ENCODE measurements at regions not wholly inside any gene's neighbourhood (a gene's known extent, or its start where the extent isn't known, plus 50 kb on each side); places are given as distances from the start of the nearest gene placed in this dataset.
"Not testable (repeated sequence)": the region's sequence is repeated elsewhere in the genome, so short reads cannot be mapped to it uniquely, and the experiment has no call there.

GRCh38 chr17:72191921-72192799 is 71.3 kb downstream of the SOX9 start:
- POLR2A ChIA-PET = no interaction called here
- H3K27ac ChIP-seq (ENCODE audit: low read depth in 1 of 2, low read length in 2 of 2) = no peak overlapping the region

GRCh38 chr17:72192800-72193192 is 72.0 kb downstream of the SOX9 start:
- no peak overlapping the region for H3K27ac Mint-ChIP-seq
- Histone ChIP-seq H3K4me1 (ENCODE audit: insufficient read depth, low read length) (no peaks in the 10 kb centered on the region), H3K4me3 (ENCODE audit: low read length) (no peak overlapping the region), H3K9me3 (ENCODE audit: control insufficient read depth in 1 of 2, insufficient read depth in 1 of 2, low read length in 2 of 2) (peaks cover 5 to 22% of the 10 kb centered on the region in 2 experiments), H3K27ac (ENCODE audit: low read depth in 1 of 2, low read length in 2 of 2) (no peak overlapping the region), H3K27me3 (ENCODE audit: control insufficient read depth in 1 of 2, insufficient read depth in 2 of 2, low read length in 2 of 2) (no peaks in the 10 kb centered on the region), H3K36me3 (ENCODE audit: insufficient read depth, low read length) (no peaks in the 10 kb centered on the region)
- ATAC-seq (ENCODE audit: poor library complexity) = no peak
- POLR2A ChIA-PET = no interaction called here
- no peaks in the 10 kb centered on the region for H3K36me3 Mint-ChIP-seq (ENCODE audit: low read depth)
- no peak for DNase-seq
- no peaks in the 10 kb centered on the region for H3K27me3 Mint-ChIP-seq
- no peak for TF ChIP-seq CTCF (IDR thresholded peaks at IDR 0.05)
- peaks cover 5% of the 10 kb centered on the region for H3K9me3 Mint-ChIP-seq
- CTCF ChIA-PET = no interaction called here
- no peak overlapping the region for H3K4me3 Mint-ChIP-seq
- no peaks in the 10 kb centered on the region for H3K4me1 Mint-ChIP-seq (ENCODE audit: low read depth)
- intact Hi-C loops (cut with DNase I, micrococcal nuclease) = no loop called here

More at GRCh38 chr17:72191921-72192799, 71.3 kb downstream of the SOX9 start:
- no peaks in the 10 kb centered on the region for H3K4me1 ChIP-seq (ENCODE audit: insufficient read depth, low read length)
- H3K27me3 ChIP-seq (ENCODE audit: control insufficient read depth in 1 of 2, insufficient read depth in 2 of 2, low read length in 2 of 2) = no peaks in the 10 kb centered on the region
- Mint-ChIP-seq H3K27ac (no peak overlapping the region), H3K9me3 (peaks cover 4% of the 10 kb centered on the region), H3K4me1 (ENCODE audit: low read depth) (no peaks in the 10 kb centered on the region), H3K27me3 (no peaks in the 10 kb centered on the region), H3K4me3 (no peak overlapping the region), H3K36me3 (ENCODE audit: low read depth) (no peaks in the 10 kb centered on the region)
- TF ChIP-seq CTCF (IDR thresholded peaks at IDR 0.05) = no peak
- peaks cover under 1 to 26% of the 10 kb centered on the region in 2 experiments for H3K9me3 ChIP-seq (ENCODE audit: control insufficient read depth in 1 of 2, insufficient read depth in 1 of 2, low read length in 2 of 2)
- no peaks in the 10 kb centered on the region for H3K36me3 ChIP-seq (ENCODE audit: insufficient read depth, low read length)
- ATAC-seq (ENCODE audit: poor library complexity) (no peak), DNase-seq (no peak)
- intact Hi-C loops (cut with DNase I, micrococcal nuclease) = no loop called here
- CTCF ChIA-PET = no interaction called here
- no peak overlapping the region for H3K4me3 ChIP-seq (ENCODE audit: low read length)

- ATAC-seq (ENCODE audit: poor library complexity) = no peak
- peaks cover 5 to 26% of the 10 kb centered on the region in 2 experiments for H3K9me3 ChIP-seq (ENCODE audit: control insufficient read depth in 1 of 2, insufficient read depth in 1 of 2, low read length in 2 of 2)
- no peak for TF ChIP-seq CTCF (IDR thresholded peaks at IDR 0.05)
- H3K27ac ChIP-seq (ENCODE audit: low read depth in 1 of 2, low read length in 2 of 2) = no peak overlapping the region
- intact Hi-C loops (cut with DNase I, micrococcal nuclease) = no loop called here
- Mint-ChIP-seq H3K4me1 (ENCODE audit: low read depth) (no peaks in the 10 kb centered on the region), H3K27ac (no peak overlapping the region), H3K9me3 (peaks cover 5% of the 10 kb centered on the region), H3K27me3 (no peaks in the 10 kb centered on the region), H3K4me3 (no peak overlapping the region), H3K36me3 (ENCODE audit: low read depth) (no peaks in the 10 kb centered on the region)
- H3K4me3 ChIP-seq (ENCODE audit: low read length) = no peak overlapping the region
- no peaks in the 10 kb centered on the region for H3K27me3 ChIP-seq (ENCODE audit: control insufficient read depth in 1 of 2, insufficient read depth in 2 of 2, low read length in 2 of 2)
- DNase-seq = no peak
- CTCF ChIA-PET = no interaction called here
- no peaks in the 10 kb centered on the region for H3K36me3 ChIP-seq (ENCODE audit: insufficient read depth, low read length)
- no peaks in the 10 kb centered on the region for H3K4me1 ChIP-seq (ENCODE audit: insufficient read depth, low read length)
- POLR2A ChIA-PET = no interaction called here
Measured at GRCh38 chr17:72193391-72194106, 72.7 kb downstream of the SOX9 start.

- H3K4me1 Mint-ChIP-seq (ENCODE audit: low read depth); POLR2A ChIA-PET; DNase-seq; H3K9me3 Mint-ChIP-seq; H3K27me3 ChIP-seq (ENCODE audit: control insufficient read depth in 1 of 2, insufficient read depth in 2 of 2, low read length in 2 of 2); H3K36me3 ChIP-seq (ENCODE audit: insufficient read depth, low read length); CTCF ChIA-PET; H3K4me1 ChIP-seq (ENCODE audit: insufficient read depth, low read length); ATAC-seq (ENCODE audit: poor library complexity); H3K27me3 Mint-ChIP-seq; intact Hi-C loops (cut with DNase I, micrococcal nuclease); H3K36me3 Mint-ChIP-seq (ENCODE audit: low read depth); H3K27ac ChIP-seq (ENCODE audit: low read depth in 1 of 2, low read length in 2 of 2); H3K4me3 ChIP-seq (ENCODE audit: low read length); H3K27ac Mint-ChIP-seq; H3K4me3 Mint-ChIP-seq: not testable (repeated sequence)
- peaks cover 5 to 25% of the 10 kb centered on the region in 2 experiments for H3K9me3 ChIP-seq (ENCODE audit: control insufficient read depth in 1 of 2, insufficient read depth in 1 of 2, low read length in 2 of 2)
Measured at GRCh38 chr17:72194107-72194440, 73.3 kb downstream of the SOX9 start.

All from CD4-positive, alpha-beta T cell (primary cell).